ENCODE measurements at regions not wholly inside any gene's neighbourhood (a gene's known extent, or its start where the extent isn't known, plus 50 kb on each side); places are given as distances from the start of the nearest gene placed in this dataset.
A peak's percentile ranks its signal among the peaks of the same experiment; 100 is the strongest.
"Not testable (repeated sequence)": the region's sequence is repeated elsewhere in the genome, so short reads cannot be mapped to it uniquely, and the experiment has no call there.

DNA sequence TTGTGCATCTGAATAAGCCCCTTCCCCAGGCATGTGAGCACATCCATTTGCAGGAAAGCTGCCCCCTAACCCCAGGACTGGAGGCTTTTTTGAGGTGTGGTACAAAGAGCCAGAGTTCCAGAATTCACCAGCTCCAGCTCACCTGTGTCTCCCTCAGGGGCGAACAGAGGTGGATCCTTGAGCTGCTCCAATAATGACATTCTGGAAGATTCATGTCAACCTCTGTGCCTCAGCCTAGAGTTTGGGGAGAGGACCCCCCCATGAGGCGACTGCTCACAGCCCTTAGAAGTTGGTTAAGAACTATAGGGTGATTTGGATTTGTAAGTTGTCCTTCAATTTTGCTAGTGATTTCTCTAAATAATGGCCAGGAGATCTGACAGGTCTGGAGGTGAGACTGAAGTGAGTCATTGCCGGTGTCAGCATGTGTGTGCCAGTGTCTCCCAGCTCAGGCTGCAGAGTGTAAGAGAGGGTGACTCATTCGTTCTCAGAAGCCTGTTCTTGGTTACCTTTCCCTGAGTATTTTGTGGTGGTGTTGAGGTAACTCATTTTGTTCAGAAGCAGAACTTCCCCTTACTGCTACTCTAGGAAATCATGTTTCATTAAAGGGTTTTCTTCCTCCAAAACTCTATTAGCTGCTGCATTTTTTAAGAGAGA lies 136.9 kb upstream of the TOPAZ1 start:
- DNase-seq = peak; percentile 73

DNA sequence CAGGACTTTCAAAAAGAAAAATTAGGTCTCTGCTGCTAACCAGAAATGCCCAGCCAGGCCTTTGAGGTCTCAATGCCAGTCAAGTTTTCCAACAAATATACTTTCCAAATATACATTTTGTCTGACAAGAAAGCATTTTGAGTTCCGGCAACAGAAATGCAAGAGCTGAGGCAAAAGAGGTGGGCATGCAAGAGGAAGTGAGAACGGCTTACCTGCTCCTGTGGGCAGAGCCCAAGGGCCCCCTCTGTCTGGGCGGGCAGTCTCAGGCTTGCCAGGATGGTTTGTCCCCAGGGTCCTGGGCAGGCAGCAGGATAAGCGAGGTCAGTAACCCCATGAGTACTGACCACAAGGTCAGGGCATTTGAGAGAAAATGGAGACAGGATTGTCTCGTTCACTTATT lies 136.1 kb upstream of the TOPAZ1 start:
- DNase-seq = no peak

DNA sequence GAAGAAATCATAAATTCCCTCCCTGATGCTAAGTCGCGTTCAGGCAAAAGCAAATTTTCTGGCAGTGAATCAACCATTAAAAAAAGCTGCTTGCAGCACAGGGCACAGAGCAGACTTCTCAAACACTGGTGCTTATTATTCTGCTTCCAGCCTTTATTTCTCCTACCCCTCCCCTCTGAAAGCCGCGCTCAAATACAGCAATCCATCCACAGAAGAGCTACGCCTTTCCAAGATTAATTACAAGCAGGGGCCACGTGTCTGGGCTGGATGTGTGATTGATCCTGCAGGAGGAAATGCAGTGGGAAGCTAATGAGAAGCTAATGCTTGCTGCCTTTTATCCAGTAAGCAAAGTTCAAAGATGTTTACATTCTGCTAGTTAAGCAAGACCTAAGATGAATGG lies 134.9 kb upstream of the TOPAZ1 start:
- DNase-seq = no peak

DNA sequence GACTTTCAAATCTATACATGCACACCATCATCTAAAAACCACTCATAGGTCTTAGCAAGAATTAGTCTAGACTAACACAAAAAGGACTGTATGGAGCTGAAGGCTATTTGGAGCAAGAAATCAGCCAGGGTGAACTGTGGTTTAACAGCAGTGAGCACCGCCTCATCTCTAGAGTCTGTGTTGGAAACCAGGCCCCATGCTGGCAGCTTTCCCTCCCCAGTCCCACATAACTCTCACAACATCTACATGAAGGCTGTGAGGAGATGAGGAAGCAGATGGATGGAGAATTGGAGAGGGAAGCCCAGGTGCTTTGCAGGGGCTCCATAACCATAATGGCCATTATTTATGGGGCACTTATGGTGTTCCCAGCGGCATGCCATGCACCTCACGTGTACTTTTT lies 133.2 kb upstream of the TOPAZ1 start:
- no peak for DNase-seq

DNA sequence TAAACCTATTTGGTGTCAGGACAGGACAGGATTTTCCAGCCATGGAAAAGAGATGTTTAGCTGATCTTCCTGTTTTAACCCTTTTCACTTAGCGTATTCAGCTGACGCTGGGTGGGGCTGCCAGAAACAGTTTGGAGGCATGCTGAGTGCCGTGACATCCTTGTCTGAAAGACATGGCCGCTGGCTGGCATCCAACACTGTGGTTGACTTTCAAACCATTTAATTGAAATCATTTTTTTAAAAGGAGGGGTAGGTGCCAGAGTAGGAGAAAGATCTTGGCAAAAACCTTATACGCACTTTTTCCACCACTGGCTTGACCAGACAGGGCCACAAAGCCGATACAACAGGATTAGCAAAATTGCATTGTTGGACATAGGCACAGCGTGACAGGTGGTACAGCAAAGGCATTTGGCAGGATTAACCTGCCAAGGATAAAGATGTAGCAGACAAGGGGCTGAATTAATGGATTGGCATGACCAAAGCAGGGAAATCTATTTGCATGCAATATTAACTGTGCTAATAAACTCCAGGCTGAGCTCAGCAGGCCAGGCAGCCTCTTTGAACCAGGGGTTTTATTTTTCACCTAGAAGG lies 131.8 kb upstream of the TOPAZ1 start:
- DNase-seq = no peak

DNA sequence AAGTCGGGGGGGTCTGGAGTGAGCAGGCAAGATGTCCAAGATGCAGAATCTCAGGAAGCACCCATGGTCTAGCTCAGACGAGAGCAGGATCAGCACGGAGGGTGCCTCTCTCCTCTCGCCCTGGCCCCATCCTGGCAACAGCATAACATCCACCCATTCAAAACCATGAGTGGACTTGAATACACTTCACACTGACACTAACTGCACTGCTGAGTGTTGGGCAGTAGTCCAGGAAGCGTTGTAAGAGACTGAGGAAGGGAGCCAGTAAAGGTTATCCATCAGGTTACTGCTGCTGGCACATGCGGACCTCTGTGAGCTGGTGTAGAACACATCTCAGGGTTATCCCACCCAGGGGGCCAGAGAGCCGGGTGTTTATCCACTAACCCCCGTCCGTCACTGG lies 131.0 kb upstream of the TOPAZ1 start:
- DNase-seq = no peak

DNA sequence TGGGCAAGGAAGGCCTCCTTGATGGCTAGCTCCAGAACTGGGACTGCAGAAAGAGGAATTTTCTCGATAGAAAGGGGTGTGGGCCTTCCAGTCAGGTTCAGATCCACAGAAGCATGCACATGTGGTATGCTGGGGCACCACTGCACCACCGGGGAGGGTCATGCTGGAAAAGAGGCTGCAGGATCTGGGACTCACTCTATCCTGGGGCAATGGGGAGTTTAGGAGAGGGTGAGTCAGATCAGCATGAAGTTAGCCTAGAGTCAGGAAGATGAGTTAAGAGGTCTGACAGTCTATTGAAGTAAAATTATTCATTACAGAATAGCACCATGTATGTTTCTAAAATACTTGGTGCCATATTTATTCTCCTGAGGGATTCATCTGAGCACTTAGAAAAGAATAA lies 130.2 kb upstream of the TOPAZ1 start:
- no peak for DNase-seq

DNA sequence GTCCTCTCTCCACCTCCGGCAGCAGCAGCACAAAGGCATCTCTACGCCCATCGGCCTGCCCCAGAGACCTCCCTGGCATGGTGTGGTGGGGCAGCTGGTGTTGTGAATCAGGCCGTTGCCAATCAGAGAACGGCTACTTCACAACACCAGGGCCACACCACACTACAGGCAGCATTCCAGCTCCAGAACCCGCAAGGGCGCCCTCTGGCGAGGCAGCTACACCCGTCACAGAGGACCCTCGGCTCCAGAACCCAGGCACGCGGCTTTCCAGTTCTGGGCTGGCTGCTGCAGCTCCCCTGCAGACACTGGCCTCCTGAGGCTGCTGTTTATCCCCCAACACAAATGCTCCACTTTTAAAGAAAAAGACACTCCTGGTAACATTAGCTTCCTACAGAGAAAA lies 127.5 kb upstream of the TOPAZ1 start:
- DNase-seq = peak; percentile 66

DNA sequence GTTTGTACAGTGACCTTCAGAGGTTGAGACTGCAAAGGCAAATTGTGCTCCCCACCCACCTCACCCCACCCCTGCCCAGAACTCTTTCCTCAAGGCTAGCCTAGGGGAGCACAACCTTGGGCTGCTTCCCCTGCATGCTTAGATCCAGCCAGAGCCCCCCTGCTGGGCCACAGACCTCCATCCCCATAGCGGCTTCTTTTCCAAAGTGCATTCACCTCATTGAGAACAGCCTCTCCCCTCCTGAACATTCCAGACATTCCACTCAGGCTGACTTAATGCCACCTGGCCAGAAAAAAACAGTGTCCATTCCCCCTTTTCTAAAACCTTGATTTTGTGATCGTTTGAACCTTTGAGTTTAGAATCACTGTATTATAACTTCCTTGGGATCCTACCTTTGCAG lies 124.4 kb upstream of the TOPAZ1 start:
- no peak for DNase-seq

DNA sequence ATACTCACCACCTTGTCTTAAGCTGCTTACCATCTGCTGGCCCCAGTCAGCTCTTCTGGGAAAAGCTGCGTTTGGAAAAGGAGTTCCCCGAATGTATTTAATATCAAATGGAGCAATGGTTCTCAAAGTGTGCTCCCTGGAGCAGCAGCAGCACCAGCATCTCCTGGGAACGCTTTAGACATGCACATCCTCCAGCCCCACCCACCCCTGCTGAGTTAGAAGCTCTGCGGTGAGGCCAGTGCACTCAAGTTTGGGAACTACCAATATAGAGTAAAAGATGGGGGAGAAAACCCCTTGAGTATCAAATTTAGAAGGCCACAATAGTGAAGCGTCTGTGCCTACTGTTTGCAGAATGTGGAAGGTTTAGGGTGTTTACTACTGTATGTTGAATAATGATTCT lies 124.0 kb upstream of the TOPAZ1 start:
- DNase-seq = no peak

DNA sequence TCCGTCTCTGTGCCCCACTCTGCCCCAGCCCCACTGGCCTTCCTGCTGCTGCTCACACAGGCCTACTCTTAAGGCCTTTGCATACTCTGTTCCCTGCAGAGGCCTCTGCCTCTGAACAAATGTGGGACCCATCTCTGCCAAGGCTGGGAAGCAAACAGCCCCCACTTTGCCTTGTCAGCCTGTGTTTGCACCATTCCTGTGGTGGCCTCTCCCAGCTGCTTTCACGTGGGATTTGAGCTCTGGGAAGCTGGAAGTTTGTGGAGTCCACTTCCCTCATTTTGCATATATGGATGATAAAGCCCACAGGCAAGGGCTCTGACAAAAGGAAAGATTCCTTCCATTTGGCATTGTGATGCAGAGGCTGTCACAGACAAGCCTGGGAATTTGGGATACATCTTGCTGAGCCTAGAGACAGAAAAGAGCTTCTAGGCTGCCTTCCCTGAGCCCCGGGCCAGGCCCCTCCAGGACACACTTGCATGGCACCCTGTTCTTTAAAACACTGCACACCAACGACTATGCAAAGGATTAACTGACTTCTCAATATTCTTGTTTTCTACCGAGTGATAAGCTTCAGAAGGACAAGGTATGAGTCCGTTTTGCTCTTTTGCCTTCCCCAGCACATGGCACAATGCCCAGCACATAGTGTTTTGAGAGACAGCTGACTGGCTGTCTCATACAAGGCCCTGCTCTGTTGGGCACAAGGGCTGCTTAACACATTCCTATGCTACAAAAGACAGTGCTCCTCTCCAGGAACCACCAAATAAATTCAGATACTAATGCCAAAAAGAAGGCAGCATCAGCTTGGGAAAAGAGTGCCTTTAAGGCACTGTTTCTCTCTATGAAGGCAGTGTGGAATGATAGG lies 120.7 kb upstream of the TOPAZ1 start:
- no peak for DNase-seq

DNA sequence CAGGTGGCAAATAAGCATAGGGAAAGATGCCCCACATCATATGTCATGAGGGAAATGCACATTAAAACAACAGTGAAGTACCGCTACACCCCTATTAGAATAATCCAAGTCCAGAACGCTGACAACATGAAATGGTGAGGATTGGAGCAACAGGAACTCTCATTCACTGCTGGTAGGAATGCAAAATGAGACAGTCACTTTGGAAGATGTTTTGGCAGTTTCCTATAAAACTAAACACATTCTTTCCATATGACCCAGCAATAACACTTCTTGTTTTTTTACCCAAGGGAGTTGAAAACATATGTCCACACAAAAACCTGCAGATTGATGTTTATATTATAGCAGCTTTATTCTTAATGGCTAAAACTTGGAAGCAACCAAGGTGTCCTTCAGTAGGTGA lies 116.4 kb upstream of the TOPAZ1 start:
- DNase-seq = no peak

DNA sequence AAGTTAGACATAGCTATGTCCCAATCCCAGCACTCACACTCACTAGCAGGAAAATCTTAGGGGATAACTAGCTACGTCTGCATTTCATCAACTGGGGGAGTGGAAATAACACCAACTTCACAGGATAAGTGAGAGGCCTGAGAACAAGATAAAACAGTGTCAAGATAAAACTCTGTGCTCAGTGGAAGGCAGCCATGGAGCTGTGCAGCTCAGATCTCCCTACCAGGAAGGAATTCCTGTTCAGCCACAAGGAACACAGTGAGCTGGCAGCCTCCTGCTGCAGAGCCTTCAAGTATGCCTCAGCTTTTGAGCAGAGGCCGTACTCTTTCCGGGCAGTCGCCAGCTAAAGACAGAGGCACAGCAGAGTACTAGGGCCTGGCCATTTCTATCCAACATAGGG lies 115.8 kb upstream of the TOPAZ1 start:
- DNase-seq = no peak

DNA sequence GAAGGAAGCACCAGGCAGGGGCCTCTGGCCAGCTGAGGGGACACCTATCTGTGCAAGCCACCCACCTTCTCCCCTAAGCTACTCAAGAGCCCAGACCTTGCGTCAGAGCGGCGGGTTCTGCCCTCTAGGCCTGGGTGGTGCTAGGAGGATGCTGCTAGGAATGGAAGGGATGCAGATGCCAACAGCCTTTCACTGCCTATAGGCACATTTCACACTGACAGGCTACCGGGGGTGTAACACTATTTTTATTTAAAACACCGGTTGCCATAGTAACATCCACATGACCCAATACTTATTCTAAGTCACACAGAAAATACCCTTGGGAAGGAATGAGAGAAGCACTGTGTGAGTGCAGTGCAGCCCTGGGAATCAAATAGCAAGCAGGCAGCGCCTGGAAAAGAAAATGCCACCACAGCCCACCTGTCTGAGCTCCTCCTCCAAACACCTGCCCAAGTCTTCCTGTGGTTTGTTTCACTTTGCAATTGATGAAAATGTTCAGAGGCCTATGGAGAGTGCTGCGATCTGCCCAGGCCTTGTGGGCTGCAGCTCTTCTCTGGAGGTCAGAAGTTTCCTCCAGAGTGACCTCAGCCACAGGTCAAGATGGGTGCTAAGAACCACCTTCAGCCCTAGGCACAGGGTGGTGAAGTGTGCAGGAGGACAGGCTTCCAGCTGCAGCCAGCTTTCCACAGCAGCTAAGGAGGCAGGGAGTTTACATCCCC lies 113.5 kb upstream of the TOPAZ1 start:
- DNase-seq = no peak

DNA sequence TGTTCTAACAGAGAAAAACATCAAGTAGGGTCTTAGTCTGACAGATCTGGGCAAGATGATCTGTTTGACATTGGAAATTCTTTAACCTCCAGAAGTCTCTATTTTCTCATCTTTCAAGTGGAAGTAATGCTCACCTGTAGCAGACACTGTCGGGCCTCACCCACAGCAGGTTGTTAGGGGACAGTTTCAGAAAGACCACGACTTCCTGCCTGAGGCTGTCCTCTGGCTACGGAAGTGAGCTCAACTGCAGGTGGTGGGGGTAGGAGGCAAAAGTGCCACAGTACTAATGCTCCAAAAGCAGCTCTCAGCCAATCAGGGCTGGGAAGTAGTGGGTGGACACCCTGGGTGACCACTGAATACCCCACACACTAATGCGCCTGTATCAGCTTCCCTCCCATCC lies 111.4 kb upstream of the TOPAZ1 start:
- no peak for DNase-seq

DNA sequence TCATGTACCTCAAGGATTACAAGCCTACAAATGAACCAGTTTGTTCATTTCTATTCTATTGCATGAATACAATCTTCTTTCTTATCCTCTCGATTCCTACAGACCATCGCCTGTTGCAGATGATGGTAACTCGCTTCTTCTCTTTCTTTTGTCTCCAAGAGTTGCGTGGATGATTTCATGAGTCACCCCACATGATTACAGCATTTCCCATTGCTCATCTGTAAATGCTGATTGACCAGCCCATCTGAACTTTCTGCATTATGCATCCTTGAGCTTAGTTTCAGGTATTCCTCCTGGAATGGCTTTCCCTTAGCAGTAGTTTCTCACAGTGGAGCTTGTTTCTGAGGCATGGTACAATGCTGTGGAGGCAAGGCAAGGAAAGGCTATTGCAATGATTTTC lies 109.6 kb upstream of the TOPAZ1 start:
- no peak for DNase-seq

DNA sequence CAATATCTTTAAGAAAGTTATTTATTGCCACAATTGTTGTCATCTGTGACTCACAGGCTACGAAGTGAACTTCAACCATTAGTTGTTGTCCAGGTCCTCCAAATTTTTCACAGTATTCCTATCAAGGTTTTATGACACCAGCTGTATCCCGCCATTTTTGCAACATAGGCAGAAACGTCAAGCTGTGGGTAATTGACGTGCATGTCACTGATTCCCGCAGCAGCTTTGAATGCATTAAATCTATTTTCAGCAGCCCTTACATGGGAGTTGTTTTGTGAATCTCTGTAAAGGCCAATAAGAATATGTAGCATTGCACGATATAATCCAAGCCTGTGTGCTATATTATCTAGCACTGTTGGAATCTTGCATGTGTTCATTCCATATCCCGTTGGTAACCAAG lies 109.1 kb upstream of the TOPAZ1 start:
- DNase-seq = no peak

DNA sequence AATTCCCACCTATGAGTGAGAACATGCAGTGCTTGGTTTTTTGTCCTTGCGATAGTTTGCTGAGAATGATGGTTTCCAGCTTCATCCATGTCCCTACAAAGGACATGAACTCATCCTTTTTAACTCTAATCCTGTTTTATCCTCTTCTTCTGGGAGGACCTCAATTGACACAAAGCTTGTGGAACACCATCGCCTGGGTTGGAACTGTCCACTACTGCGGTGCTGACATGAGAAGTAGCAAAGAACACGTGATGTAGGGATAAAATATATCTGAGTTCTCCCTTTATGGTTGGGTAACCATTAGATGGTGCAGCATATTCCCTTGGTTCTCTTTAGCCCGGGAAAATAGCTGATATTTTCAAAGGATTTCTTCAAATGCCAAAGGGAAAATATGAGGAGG lies 105.3 kb upstream of the TOPAZ1 start:
- DNase-seq = no peak

DNA sequence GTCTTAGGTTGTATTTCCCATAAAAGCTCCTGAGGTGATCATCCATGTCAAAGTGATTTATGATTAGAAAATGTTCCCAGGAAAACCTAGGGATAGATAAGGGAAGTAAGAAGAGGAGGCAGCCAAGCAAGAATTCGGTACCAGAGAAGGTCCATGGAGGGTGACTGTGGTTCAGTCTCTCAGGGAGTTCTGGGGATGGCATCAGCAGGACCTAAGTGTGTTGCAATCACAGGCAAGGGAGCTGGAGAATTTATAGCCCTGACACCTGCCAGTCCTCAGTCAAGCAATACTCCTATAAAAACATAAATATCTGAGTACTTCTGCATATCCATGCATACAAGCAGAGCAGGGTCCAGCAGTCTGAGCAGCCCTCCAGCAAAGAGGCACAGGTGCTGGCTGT lies 95.6 kb upstream of the TOPAZ1 start:
- DNase-seq = no peak

DNA sequence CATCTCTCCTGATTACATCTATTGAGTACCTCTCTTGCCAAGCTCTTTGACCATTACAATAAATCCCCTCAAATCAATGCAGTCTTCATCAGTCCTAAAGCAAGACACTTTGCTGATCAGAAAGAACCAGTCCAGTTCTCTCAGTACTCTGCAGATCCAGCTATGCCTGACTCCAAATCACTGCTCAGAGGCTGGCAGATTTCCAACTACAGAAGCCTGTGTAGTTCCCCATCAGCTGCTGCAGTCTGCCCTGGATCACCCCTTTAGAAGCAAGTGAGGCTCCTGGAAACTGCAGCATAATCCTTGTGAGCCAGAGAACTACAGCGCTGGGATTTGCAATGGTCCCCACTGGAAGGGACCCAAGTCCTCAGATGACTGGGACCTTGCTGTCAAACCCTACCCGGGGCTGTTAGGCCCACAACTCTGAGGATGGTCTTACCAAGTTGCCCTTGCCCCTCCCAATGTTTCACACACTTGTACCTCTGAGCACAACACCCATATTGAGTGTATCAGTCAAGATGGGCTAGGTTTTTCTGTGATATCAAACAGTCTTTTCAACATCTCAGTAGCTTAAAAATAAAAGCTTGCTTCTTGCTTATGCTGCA lies 81.9 kb upstream of the TOPAZ1 start:
- no peak for DNase-seq

DNA sequence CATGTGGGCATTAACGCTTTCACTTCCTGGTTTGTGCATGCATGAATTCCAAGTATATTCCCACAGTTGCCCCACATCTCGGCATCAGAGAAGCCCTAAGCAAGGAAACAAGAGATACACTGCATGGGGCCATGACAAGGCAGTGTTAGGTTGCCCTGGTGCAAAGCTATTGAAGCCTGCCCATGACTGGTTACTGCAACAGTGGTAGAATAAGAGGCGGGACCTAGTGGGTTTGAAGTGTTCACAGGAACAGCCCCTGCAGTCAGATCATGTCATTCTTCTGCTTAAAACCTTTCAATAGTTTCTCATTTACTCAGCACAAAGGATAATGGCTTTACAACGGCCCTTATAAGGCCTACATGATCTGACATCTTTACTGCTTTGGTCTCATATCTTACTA lies 80.9 kb upstream of the TOPAZ1 start:
- DNase-seq = no peak

DNA sequence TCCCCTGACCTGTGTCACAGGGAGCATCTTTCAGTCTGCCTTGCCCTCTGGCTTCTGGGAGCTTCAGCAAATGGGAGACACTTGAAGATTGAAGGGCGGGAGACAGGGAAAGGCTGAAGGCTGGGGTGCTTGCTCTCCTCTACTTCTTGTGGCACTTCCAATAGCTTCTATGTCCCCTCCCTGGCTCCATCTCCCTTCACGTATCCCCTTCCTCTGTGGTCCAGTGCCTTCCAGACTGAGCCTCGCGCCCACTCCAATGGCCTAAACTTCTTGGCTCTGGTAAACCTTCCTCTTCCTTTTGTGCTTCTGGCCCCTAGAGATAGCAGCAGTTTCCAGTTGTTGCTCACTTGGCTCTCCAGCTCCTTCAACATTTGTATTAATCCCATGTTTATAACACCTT lies 69.8 kb upstream of the TOPAZ1 start:
- no peak for DNase-seq

DNA sequence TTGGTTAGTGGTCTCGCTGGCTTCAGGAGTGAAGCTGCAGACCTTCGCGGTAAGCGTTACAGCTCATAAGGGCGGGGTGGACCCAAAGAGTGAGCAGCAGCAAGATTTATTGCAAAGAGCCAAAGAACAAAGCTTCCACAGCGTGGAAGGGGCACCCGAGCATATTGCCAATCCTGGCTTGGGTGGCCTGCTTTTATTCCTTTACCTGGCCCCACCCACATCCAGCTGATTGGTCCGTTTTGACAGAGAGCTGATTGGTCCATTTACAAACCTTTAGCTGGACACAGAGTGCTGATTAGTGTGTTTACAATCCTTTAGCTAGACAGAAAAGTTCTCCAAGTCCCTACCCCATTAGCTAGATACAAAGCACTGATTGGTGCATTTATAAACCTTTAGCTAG lies 69.0 kb upstream of the TOPAZ1 start:
- DNase-seq = not testable (repeated sequence)

Measured in activated CD4-positive, alpha-beta T cell treated with anti-CD3 and anti-CD28 coated beads for 48 hours (primary cell).